ENCODE measurements at regions not wholly inside any gene's neighbourhood (a gene's known extent, or its start where the extent isn't known, plus 50 kb on each side); places are given as distances from the start of the nearest gene placed in this dataset.
A peak's percentile ranks its signal among the peaks of the same experiment; 100 is the strongest.
"Not testable (repeated sequence)": the region's sequence is repeated elsewhere in the genome, so short reads cannot be mapped to it uniquely, and the experiment has no call there.

DNA sequence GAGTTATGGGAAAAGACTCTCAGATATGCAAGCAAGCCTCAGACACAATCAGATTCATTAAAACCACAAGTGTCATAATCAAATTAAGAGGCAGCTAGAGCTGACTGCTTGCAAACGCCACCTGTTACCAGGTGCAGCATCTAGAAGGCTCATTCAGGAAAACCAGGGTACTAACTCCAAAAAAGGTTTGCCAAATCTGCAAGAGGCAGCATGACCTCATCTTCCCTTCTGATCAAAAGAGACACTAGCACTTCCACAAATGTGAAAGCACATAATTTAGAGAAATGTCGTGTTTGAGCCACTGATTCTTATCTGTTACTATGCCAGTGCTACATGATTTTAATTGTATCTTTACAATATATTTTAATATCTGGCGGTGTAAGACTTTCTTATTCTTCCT is 123.3 kb upstream of the NANOGP8 start:
- DNase-seq: no peak

DNA sequence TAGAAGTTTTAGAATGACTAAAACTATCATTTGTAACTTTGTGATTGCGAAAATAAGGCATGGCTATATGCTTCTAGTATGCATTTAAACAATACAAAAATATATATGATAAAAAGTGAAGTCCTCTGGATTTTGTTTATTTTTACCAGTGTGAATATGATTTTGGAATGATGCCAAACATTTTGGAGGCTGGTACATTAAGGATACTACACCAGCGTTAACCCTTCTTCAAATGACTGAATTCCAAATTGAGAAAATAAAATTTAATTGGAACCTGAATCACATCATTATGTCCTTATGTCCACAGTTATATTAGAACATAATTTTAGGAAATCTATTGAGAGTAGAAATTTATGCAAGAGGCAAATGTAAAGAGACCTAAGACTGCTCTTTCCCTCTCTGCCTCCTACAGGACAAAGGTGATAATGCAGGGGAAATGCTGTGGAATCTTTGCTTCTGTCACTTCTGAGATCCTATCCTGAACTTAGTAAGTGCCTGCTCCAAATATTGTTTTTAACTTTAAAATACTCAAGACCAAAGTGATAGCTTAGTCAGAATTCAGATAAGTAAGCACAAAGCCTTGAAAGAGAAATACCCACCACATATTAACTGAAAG is 121.1 kb upstream of the NANOGP8 start:
- DNase-seq: peak in 1 of 5 experiments; percentile 8

DNA sequence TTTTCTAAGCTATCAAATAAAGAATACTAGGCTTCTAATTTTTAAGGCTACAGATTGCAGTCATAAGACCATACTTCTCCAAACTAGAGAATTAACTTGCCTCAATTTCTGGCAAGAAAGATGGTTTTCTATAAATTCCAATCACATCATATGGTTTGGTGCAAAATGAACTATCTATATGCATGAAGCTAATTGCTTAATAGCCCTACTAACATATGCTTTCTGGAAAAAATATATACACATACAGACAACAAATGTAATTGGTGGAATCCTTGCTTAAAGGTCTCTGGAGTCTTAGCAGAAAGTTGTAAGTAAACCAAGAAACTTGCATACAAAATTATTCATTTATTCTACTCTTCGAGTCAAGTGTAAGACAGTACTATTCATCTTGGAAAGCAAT is 113.1 kb upstream of the NANOGP8 start:
- no peak for DNase-seq

DNA sequence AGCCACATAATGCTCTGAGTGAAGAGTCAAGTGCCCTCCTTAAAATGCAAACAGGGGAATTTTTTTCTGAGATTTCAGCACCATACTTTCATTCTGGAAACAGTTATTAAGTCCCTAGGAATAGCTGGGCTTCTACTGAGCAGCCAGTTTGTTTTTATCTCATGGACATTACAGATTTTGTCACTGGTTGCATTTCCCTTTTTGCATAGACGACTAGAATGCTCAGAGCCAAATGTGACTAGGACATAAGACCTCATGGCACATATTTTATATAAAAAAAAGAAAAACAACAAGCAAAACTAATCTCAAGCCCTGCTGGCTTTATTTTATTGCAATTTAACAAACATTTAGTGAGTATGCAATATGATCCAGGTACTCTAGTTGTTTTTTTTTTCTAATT is 112.7 kb upstream of the NANOGP8 start:
- no peak for DNase-seq

DNA sequence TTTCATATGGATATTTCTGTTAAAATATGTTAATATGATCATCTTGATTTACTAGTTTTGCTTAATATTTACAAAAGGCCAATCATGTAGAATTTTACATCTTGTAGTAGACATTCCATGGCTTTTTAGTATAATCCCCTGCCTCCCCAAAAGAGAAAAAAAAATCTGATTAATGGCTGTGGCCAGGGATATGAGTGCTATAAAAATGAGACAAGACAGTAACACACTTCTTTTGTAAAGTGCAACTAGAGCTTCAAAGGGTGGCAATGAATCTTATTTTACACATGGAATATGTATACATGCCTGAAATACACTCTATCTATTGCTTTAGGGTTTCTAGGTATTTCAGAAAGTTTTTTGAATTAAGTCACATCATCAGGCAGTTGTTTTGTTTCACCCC is 112.2 kb upstream of the NANOGP8 start:
- no peak for DNase-seq

DNA sequence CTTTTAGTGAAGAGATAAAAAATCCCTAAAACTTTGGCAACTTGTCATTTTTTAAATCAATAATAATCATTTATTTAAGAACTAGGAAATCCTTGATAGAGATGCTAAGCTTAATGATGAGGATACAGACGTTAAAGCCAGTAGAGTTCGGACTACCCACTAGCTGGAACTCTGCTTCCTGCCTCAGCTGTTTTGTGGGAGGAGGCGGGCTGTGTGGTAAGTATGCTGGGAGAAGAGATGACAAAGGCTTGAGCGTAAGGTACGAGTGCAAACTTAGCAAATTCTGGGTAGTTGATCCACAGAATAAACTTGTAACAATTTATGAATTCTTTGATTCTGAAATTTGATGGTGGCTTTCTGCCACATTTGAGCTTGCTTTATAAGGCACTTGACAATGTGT is 111.2 kb upstream of the NANOGP8 start:
- no peak for DNase-seq

DNA sequence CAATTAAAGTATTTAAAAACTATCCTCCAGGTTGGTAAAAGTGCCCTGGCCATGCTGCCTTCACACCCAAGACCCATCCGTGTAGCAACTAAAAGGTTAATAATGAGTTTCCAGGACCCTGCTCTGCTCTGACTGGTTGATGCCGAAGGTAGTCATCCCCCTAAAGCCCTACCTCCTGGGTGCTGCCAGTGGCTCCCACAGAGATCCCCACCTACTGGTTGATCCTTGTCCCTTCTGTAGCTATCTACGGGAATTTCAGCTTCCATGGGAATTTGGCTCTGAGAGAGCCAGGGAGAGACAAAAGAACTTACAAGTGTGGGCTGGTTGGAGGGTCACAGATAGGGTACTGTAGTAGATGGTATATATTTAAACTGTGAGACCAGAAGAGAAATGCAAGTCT is 110.6 kb upstream of the NANOGP8 start:
- no peak for DNase-seq

DNA sequence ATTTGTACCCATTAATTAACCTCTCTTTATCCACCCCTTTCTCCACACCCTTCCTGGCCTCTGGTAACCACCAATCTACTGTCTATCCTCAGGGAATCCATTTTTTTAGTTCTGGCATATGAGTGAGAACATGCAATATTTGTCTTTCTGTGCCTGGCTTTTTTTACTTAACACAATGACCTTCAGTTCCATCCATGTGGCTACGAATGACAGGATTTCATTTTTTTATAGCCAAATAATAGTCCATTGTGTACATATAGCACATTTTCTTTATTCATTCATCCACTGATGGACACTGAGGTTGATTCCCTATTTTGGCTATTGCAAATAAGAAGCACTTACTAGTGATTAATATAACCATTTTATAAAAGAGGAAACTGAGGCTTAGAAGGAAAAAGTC is 109.9 kb upstream of the NANOGP8 start:
- DNase-seq: no peak

DNA sequence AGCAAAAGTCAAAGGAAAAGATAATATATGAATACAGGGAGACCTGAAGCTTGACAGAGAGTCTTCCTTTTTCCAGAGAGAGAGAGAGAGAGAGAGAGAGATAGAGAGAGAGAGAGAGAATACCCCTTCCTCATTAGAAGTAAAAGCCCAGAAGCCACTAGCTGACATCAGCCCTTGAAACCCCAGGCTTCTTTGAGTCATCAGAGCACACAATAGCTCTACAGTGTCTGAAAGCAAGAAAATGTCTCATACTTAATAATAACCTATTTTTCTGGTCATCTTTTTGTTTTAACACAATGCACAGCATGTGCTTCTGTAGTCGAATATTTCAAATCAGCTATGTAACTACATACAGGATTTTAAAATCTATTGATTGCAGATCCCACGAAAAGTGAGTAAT is 109.2 kb upstream of the NANOGP8 start:
- no peak for DNase-seq

DNA sequence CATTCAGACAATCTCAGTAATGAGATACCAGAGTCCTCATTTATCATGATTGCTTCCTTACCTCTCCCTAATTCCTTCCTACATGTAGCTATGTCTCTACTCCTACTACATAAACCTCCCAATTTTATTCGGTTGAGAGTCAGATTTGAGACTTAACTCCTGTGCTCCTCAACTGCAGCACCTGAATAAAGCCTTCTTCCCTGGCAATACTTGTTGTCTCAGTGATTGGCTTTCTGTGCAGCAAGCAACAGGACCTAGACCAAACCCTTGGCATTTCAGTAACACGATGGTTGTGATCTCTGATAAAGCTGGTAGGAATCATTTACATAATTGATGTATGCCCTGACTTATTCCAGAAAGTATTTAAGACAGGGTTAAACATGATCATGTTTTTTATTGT is 106.7 kb upstream of the NANOGP8 start:
- no peak for DNase-seq

DNA sequence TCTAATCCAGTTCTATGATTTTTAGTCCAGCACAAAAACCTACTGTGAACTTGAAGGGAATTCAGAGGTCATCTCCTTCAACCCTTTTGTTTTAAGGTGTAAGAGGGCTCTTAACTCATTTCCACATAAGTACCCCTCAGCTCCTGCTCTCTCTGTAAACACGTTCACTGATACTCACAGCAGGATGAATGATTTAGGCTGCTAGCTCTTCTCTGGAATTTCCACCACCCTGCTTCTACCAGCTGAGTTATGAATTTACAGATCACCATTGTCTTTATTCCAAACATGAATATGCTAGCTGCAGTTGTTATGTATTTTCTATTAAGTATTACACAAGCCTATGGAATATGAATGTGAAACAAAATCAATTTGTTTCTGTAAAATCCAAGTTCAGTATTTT is 101.3 kb upstream of the NANOGP8 start:
- DNase-seq: no peak

DNA sequence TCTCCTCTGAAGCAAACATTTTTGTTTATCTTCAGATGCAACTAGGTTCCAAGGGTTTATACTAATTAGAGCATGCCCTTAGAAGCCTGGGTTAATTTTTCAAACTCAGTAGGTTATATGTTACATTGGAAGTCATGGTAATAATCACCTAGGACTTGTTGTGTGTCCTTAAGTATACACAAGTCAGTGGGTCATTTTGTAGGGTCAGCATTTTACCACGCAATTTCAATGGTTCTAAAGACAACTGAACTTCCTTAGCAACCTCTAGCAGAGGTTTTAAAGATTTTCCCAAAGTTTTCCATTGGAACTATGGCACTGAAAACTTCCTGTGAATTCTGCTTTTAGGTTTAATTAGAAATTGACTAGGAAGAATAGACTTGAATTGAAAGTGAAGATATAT is 99.6 kb upstream of the NANOGP8 start:
- DNase-seq: no peak

DNA sequence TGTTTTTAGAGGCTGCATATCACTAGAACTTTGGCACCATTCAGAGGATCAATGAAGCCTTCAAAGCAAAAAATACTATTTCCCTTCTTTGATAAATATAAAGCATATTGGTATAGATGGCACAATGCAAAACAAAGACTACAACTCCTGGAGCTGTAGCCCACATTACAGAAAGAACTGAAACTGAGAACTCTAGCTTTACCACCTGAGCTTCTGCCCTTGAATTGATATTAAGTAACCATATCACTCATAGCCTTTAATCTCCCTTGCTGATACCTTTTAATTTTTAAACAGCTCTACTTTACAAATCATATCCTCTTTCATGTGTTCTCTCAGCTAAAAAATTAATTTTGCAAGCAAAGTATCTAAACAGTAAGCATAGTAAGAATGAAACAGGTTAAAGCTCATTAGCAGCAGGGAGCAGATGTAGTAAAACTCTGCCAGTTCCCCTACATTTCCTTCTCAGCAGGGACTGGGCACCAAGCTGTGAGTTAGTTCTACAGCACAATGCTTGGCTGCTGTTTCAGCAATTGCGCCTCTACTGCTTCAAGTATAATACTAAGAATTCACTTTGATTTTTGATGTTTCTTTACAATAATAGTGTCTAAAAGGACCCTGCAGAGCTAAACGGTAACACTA is 97.9 kb upstream of the NANOGP8 start:
- peak in 1 of 5 experiments; percentile 50 for DNase-seq

DNA sequence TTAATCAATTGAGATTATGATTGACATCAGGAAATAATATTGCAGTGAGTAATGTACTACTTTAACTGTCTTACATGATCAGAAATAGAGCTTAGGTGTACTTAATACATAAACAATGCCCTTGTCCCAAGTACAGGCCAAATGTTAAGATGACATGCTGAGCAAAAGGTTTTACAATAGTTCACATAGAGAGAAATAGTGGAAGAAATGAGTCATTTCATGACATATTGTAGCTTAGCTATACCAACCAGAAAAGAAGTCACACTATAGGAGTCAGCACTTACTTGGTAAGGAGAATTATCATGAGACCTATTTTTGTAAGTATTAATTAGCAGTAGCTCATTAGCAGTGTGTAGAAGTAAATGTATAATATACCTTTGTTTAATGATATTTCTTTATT is 96.4 kb upstream of the NANOGP8 start:
- peak in 1 of 5 experiments; percentile 58 for DNase-seq

DNA sequence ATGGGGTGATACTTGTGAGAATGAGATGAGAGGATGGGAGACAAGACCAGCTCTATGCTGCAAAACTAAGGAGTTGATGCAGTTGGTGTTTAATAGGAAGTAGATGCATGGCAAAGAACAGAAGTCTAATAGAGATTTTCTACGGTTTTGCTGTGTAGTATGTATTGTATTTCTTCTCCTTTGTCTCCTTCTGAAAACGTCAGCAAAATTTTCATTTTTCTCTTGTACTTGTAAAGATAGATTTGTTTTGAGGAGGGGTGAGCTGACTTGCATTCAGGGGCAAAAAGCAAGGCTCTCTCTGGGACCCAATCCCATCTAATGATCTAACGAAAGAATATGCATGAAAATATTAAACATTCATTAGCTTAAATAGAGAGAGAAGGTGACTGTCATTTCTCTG is 94.6 kb upstream of the NANOGP8 start:
- DNase-seq: no peak

DNA sequence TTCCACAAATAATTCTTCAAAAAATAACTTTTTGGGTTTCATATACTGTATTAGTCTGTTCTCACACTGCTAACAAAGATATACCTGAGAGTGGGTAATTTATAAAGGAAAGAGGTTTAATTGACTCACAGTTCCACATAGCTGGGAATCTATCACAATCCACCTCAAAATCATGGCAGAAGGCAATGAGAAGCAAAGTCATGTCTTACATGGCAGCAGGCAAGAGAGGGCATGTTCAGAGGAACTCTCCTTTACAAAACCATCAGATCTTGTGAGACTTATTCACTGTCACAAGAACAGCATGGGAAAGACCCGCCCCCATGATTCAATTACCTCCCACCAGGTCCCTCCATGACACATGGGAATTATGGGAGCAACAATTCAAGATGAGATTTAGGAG is 93.1 kb upstream of the NANOGP8 start:
- not testable (repeated sequence) for DNase-seq

DNA sequence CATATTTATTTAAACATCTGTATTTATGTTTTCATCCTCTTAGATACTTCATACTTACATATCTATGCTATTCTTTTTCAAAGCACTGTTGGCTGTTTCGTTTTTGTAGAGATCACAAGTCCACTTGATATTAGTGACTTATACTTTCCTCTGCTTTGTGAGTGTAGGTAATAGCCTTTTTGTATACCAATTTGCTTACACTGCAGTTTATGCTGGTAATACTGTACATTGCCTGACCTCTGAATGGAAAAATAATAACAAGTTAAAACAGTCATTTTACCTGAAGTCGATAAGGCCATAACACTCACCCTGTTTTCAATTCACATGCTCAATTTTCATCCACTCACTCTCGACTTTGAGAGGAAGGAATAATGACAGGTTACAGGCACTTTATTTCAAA is 89.9 kb upstream of the NANOGP8 start:
- DNase-seq: no peak

DNA sequence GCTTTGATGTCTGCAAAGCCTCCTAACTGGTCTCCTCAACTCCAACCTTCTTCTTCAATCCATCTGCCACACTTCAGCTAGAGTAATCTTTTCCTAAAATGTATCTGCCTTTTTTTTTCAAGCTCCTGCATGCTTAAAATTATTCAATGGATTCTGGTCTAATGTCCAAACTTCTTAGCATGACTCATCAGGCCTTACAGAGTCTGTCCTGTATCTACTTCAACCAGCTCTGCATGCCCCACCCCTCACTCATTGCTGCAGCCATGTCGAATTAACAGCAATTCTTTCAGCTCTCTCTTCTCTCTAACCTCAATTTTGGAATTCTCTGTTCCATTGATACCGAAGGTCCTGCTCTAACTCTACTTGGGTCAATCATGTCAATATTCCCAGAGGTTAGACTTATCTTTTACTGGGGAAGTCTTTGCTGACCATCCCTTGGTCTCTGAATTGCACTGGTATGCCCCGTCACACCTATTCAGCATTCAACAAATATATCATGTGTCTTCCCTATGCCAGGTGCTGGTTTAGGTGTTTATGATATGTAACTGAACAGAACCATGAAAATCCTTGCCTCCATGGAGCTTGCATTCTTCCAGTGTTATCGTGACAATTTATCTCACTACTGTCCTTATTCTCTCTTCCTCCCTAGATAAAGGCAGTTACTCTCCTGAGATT is 88.5 kb upstream of the NANOGP8 start:
- no peak for DNase-seq

DNA sequence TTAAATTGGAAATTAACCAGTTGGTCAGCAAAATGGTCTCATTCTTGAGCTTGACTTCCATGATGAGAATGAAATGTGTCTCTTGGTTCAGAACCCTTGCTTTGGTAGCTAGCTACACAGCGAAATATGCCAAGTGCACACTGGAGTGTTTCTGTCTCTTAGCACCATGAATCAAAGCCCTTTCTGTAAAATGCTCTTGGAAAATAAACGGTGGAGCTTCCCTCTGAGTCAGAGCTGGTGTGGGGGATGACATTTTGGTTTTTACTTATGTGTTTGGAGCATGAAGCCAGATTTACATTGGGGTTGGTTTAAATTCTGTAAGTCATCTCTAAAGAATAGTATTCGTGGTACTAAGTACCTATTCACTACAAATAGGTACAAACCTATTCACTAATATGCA is 85.1 kb upstream of the NANOGP8 start:
- DNase-seq: no peak

DNA sequence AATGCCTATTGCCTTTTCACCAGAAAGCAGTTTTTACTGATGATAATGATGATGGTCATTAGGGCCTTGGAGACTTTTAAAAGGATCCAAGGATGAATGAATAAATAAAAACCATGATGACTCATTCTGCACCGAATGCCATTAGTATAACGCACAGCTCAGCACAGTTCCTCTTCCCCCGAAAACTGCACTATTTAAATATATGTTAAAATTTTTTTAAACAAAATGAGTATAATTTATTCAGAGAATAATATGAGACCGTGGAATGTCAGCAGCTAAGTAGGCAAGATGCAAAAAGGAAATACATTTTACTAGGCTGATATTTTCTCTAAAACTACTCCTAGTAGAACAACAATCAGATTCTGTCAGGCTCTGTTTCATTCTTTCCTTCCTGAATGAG is 83.4 kb upstream of the NANOGP8 start:
- no peak for DNase-seq

DNA sequence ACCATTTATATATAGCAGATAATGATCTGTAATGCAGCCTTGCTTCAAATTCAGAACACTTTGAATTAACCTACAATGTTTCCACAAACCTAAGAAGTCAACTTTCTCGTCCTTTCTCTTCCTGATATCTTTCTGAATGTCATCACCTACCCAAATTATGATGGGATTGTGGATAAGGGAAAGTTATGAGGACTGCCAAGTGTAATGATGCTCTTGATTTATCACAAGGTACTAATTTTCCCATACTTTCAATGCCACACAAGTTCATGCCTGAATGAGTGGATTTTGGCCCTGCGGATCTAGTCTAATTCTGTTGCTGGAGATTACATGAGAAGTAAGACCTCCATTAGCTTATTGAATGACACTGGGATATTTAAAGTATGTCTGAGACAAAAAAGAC is 82.6 kb upstream of the NANOGP8 start:
- DNase-seq: no peak

DNA sequence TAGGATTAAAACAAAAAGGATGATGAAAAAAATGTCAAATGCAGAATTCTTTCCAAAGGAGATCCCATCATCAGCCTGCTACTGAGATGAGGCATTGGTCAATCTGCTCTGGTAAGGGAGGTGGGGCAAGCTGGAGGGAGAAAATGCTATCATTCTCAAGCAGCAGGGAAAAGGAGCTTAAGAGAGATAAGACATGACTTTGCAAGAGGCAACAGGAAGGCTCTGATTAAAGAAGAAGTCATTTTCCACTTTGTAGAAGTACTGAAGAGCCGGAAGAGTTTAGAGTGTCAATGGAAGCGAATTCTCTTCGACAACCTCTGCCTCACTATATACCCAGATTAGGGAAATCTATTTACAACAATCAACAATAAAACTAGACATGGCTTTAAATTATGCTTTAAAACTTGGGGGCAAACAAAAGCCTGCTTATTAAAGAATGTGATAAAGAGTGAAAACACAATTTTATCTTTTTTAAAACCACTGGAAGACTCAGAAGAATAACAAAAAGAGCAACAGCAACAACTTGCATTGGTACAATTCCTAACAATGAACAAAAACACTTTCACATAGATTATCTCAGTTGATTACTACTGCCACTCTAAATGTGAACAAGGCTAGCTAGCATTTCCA is 81.8 kb upstream of the NANOGP8 start:
- DNase-seq: no peak

DNA sequence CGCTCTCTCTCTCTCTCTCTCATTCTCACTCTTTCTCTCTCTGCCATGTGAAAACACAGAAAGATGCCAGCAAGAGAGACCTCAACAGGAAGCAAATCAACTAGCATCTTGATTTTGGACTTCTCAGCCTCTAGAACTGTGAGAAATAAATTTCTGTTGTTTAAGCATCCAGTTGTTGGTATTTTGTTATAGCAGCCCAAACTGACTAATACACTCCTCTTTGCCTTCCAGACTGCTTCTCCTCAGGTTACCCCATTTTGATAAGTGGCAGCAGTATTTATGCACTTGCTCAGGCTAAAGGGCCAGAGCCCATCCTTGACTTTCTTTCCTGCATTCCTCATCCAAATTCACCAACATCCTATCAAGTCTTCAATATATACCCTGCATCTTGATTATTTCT is 76.6 kb upstream of the NANOGP8 start:
- no peak for DNase-seq

DNA sequence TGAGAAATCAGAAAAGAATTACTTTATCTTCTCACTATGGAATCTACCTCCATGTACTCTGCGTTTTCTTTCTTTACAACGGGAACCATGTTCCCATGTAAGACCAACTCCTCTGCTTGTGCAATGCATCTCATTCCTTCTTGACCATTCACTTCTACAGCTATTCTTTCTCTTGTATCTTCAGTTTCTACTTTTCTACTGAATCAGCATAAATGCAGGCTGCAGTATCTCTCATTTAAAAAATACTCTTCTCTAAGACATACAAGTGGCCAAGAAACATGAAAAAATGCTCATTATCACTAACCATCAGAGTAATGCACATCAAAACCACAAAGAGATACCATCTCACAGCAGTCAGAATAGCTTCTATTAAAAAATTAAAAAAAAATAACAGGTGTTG is 74.1 kb upstream of the NANOGP8 start:
- DNase-seq: peak in 1 of 5 experiments; percentile 58
